Activated CD4-positive, alpha-beta memory T cell treated with anti-CD3 and anti-CD28 coated beads for 36 hours (primary cell): ENCODE measurements at regions not wholly inside any gene's neighbourhood (a gene's known extent, or its start where the extent isn't known, plus 50 kb on each side); places are given as distances from the start of the nearest gene placed in this dataset.

Experiments
- CTCF ChIA-PET: fragments of 350-600 bp; sonication (Branson Sonifier 250); formaldehyde crosslinking; loops from one replicate; lab custom pipeline; 2021; ENCODE audit warnings: antibody characterized with exemption, inconsistent platforms; lab: Charles Lee
- POLR2A ChIA-PET: fragments of 350-600 bp; sonication (Branson Sonifier 250); formaldehyde crosslinking; loops from one replicate; lab custom pipeline; 2021; ENCODE audit warnings: antibody characterized with exemption; lab: Charles Lee
- DNase-seq: peaks from one replicate; pipeline ENCODE4 v3.0.0-alpha.2; 2020
- H3K27ac Mint-ChIP-seq: one replicate; pipeline ENCODE4 v1.8.0; 2021; ENCODE audit warnings: mixed read lengths
- H3K27me3 Mint-ChIP-seq: one replicate; pipeline ENCODE4 v1.8.0; 2021; ENCODE audit warnings: mixed read lengths
- H3K36me3 Mint-ChIP-seq: one replicate; pipeline ENCODE4 v1.8.0; 2021; ENCODE audit warnings: mixed read lengths
- H3K4me1 Mint-ChIP-seq: one replicate; pipeline ENCODE4 v1.8.0; 2021; ENCODE audit warnings: low read depth, mixed read lengths
- H3K4me3 Mint-ChIP-seq: one replicate; pipeline ENCODE4 v1.8.0; 2021; ENCODE audit warnings: mild to moderate bottlenecking, mixed read lengths
- H3K9me3 Mint-ChIP-seq: one replicate; pipeline ENCODE4 v1.8.0; 2021; ENCODE audit warnings: mixed read lengths
- intact Hi-C: fragments of 100-400 bp; cut with micrococcal nuclease; formaldehyde crosslinking; loops from one replicate; pipeline ENCODE4 v1.15.1; 2023

DNA sequence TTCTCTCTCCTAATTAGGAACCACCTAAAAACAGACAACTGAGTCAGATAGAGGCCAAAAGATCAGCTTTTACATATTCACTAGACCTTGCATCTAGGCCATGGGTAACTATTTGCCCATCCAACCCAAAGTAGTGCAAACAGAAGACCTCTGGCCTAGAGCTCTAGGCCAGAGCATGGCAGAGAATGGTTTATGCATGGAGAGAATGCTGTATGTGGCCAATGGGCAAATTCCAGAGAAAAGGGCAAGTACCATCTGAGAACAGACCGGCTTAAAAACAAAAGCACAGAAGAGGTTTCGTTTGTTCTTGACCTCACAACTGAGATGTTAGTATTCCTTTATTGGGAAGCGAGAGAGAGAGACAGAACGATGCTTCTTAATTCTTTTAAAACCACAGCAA is 151.7 kb upstream of the RFX3 start:
- Mint-ChIP-seq H3K27ac (no peak overlapping the region), H3K36me3 (no peaks in the 10 kb centered on the region), H3K9me3 (no peaks in the 10 kb centered on the region), H3K4me1 (no peaks in the 10 kb centered on the region), H3K4me3 (no peak overlapping the region), H3K27me3 (no peaks in the 10 kb centered on the region)
- intact Hi-C loops: no loop called here
- DNase-seq: no peak
- ChIA-PET CTCF (no interaction called here), POLR2A (no interaction called here)

DNA sequence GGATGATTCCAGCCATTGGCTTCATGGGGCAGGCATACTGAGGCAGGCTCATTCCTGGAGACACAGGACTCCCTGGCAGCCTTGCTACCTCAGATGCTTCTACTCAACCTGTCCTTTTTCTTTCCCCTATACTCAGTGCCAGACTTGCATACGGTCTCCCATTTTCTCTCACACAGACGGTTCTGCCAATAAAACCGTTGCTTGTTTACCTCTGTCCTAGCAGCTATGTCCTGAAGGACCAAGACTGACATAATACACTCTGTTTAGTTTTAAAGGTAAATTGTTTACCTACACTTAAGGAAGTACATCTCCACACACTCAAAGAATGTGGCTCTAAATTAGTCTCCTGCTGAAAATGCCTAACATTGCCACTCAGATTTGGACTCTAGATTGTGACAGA is 151.0 kb upstream of the RFX3 start:
- DNase-seq: no peak
- Mint-ChIP-seq H3K36me3 (no peaks in the 10 kb centered on the region), H3K9me3 (no peaks in the 10 kb centered on the region), H3K4me1 (no peaks in the 10 kb centered on the region), H3K27me3 (no peaks in the 10 kb centered on the region), H3K27ac (no peak overlapping the region), H3K4me3 (no peak overlapping the region)
- POLR2A ChIA-PET: no interaction called here
- intact Hi-C loops: no loop called here
- CTCF ChIA-PET: no interaction called here

DNA sequence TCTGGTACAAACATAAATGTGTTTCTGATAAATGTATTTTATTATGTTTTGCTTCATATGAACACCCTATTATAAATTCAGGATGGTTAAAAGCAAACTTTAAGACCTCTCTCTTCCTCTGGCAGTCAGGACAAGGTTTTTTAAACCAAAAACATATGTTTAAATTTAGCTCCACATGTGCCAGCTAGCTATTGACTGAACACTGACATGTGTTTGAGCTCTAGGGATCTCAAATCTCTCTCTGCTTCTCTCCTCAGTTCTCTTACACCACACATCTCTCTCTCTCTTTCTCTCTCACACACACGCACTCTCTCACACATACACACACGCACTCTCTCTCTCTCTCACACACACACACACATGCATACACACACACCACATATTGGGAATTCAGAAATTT is 150.1 kb upstream of the RFX3 start:
- Mint-ChIP-seq H3K4me1 (no peaks in the 10 kb centered on the region), H3K27ac (no peak overlapping the region), H3K9me3 (no peaks in the 10 kb centered on the region), H3K27me3 (no peaks in the 10 kb centered on the region), H3K4me3 (no peak overlapping the region), H3K36me3 (no peaks in the 10 kb centered on the region)
- intact Hi-C loops: no loop called here
- no peak for DNase-seq
- CTCF ChIA-PET: no interaction called here
- POLR2A ChIA-PET: no interaction called here

DNA sequence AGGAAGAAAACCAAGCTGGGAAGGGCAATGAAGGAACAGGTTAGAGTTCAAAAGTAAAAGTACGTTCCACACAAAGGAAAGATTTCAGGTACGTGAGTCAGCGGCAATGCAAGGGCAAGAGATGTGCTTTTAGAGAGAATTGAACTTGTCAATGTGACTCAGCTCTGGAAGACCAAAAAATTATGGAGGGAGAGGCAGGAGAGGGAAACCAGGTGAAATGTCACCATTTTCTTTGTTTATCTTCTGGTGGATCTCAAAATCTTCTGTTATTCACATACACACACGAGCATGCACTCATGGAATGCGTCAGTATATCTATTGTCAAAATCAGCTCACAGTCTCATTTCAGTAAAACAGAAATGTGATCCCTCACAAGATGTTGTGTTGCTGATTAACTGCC is 148.8 kb upstream of the RFX3 start:
- CTCF ChIA-PET: no interaction called here
- DNase-seq: no peak
- H3K36me3 Mint-ChIP-seq: no peaks in the 10 kb centered on the region
- H3K4me3 Mint-ChIP-seq: no peak overlapping the region
- intact Hi-C loops: no loop called here
- POLR2A ChIA-PET: no interaction called here
- no peaks in the 10 kb centered on the region for H3K4me1 Mint-ChIP-seq
- H3K27me3 Mint-ChIP-seq: no peaks in the 10 kb centered on the region
- no peak overlapping the region for H3K27ac Mint-ChIP-seq
- no peaks in the 10 kb centered on the region for H3K9me3 Mint-ChIP-seq

DNA sequence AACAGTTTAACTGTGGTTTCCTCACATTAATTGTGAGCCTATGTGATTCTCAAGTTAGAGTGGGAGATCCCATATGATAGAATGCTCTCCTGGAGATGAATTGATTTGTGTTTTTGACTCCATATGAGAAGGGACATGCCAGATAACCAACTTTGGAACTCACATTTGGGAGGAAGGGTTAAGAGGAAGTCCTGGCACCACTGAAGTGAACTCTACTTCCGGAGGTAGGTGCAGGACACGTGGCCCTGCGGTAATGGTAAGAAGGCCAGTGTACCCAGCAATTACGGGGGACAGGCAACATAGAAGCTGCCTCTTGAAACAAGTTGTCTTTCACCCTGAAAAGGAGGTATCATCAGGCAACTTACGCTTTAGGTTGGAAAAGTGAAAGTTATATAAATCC is 146.6 kb upstream of the RFX3 start:
- Mint-ChIP-seq H3K4me3 (no peak overlapping the region), H3K36me3 (no peaks in the 10 kb centered on the region)

DNA sequence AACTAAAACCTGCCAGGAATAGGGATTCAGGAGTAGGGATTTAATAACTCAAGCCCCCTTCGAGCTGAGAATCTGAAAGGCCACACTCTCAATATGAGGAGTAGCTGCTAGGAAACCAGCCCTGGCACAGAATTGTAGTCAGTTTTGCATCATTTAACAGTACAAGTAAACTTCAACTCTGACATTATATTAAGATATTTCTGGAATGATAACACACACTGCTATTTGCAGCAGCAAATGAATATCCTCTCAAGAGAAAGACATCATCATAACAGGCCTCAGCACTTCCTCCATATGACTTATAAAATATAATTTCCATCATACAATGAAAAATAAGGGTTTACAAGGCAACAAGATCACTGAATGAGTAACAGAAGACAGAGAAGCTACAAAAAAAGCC is 138.2 kb upstream of the RFX3 start:
- H3K27ac Mint-ChIP-seq: no peak overlapping the region
- no peaks in the 10 kb centered on the region for H3K36me3 Mint-ChIP-seq
- H3K27me3 Mint-ChIP-seq: no peaks in the 10 kb centered on the region
- POLR2A ChIA-PET: no interaction called here
- no peak overlapping the region for H3K4me3 Mint-ChIP-seq
- H3K4me1 Mint-ChIP-seq: no peaks in the 10 kb centered on the region
- intact Hi-C loops: loop anchor here (10.0 kb wide), 1 partner anchor 419 kb away; no protein-coding TSS in a partner anchor
- no peak for DNase-seq
- CTCF ChIA-PET: no interaction called here
- H3K9me3 Mint-ChIP-seq: no peaks in the 10 kb centered on the region

More for the DNA sequence above, 146.6 kb upstream of the RFX3 start:
- DNase-seq: no peak
- H3K9me3 Mint-ChIP-seq: no peaks in the 10 kb centered on the region
- no peaks in the 10 kb centered on the region for H3K27me3 Mint-ChIP-seq
- ChIA-PET POLR2A (no interaction called here), CTCF (no interaction called here)
- no peaks in the 10 kb centered on the region for H3K4me1 Mint-ChIP-seq
- no peak overlapping the region for H3K27ac Mint-ChIP-seq
- intact Hi-C loops: no loop called here

DNA sequence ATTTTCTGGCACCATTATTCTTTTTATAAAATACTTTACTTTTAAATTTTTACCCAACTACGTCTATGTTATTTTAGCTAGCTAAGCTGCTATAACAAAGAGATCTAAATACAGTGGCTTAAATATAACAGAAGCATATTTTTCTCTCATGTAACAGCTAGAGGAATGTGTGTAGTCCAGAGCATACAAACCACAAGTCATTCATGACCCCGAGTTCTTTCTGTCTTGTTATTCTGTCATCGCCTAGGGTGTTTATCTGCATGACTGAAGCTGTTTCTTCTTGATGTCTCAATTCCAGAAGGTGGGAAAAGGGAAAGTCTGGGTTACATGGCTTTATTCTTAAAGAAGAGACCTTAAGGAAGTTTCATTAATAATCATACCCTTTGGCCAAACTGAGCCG is 136.9 kb upstream of the RFX3 start:
- CTCF ChIA-PET: no interaction called here
- H3K4me3 Mint-ChIP-seq: no peak overlapping the region
- H3K4me1 Mint-ChIP-seq: no peaks in the 10 kb centered on the region
- POLR2A ChIA-PET: interaction anchor here (0.5 kb wide), 1 partner anchor 907 kb away, joined by 5 read pairs; no protein-coding TSS in a partner anchor
- H3K36me3 Mint-ChIP-seq: no peaks in the 10 kb centered on the region
- no peak overlapping the region for H3K27ac Mint-ChIP-seq
- H3K27me3 Mint-ChIP-seq: no peaks in the 10 kb centered on the region
- H3K9me3 Mint-ChIP-seq: no peaks in the 10 kb centered on the region
- DNase-seq: no peak
- intact Hi-C loops: loop anchor here (10.0 kb wide), 1 partner anchor 418 kb away; no protein-coding TSS in a partner anchor

DNA sequence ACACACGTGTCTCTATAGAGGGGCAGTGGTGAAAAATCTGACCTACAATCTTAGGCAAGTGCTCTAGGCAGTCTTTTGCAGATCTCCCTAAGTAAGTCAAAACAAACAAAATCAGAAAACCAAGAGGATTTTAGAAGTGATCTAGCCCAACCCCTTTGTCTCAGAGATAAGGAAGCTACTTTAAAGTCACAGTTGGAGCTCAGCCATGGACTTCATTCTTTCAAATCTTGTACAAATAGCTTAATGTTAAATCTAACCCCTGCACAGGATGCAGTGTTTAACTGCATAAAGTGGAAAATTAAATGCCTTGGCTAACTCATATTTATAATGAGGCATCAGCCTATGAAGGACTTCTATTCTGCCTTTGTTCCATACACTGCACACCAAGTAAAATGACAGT is 135.1 kb upstream of the RFX3 start:
- H3K4me1 Mint-ChIP-seq: no peaks in the 10 kb centered on the region
- intact Hi-C loops: loop anchor here (10.0 kb wide), 1 partner anchor 416 kb away; no protein-coding TSS in a partner anchor
- no peak overlapping the region for H3K27ac Mint-ChIP-seq
- no peaks in the 10 kb centered on the region for H3K9me3 Mint-ChIP-seq
- DNase-seq: no peak
- no peak overlapping the region for H3K4me3 Mint-ChIP-seq
- ChIA-PET CTCF (no interaction called here), POLR2A (no interaction called here)
- H3K36me3 Mint-ChIP-seq: peaks cover 4% of the 10 kb centered on the region
- H3K27me3 Mint-ChIP-seq: no peaks in the 10 kb centered on the region

DNA sequence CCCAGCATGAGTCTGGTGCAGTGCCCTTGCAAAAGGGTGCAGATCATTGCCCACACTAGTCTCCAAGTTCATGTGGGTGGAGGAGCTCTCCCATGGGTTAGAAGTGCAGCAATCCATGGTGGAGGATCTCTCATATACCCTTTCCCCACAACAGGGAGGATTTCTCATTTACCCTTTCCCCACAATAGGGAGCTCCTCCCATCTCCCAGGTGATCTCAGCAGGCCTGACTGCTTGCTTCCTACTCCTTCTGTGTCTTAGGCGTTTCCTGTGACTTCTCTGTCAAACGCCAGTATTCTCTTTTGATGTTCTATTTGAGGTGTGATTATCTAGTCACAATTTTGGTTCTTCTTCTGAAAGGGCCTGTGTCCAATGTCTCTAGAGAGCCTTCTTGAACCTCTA is 133.8 kb upstream of the RFX3 start:
- intact Hi-C loops: loop anchor here (10.0 kb wide), 1 partner anchor 415 kb away; no protein-coding TSS in a partner anchor
- no peaks in the 10 kb centered on the region for H3K27me3 Mint-ChIP-seq
- H3K4me3 Mint-ChIP-seq: no peak overlapping the region
- no peaks in the 10 kb centered on the region for H3K4me1 Mint-ChIP-seq
- DNase-seq: no peak
- peaks cover 4% of the 10 kb centered on the region for H3K36me3 Mint-ChIP-seq
- H3K27ac Mint-ChIP-seq: no peak overlapping the region
- CTCF ChIA-PET: no interaction called here
- no peaks in the 10 kb centered on the region for H3K9me3 Mint-ChIP-seq
- POLR2A ChIA-PET: no interaction called here

DNA sequence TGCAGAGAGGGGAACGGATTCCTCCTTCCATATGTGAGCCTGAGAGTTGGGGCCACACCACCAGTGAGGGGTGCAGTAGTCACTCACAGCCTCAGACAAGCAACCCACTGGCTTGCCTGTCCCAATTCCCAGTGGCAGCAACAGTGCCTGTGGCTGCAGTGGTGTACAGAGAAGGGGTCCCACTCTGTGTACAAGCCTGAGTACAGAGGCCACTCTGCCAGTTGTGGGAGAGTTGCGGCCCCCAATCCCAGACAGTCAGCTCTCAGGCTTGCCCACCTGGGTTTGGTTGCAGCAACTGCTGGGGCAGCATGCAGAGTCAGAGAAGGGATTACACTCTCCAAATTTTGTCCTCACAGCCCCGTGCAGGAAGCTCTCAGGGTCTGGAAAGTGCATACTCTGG is 133.2 kb upstream of the RFX3 start:
- Mint-ChIP-seq H3K9me3 (no peaks in the 10 kb centered on the region), H3K27me3 (no peaks in the 10 kb centered on the region), H3K27ac (no peak overlapping the region), H3K36me3 (peaks cover 6% of the 10 kb centered on the region), H3K4me1 (no peaks in the 10 kb centered on the region), H3K4me3 (no peak overlapping the region)
- CTCF ChIA-PET: no interaction called here
- DNase-seq: no peak
- POLR2A ChIA-PET: no interaction called here
- intact Hi-C loops: no loop called here

DNA sequence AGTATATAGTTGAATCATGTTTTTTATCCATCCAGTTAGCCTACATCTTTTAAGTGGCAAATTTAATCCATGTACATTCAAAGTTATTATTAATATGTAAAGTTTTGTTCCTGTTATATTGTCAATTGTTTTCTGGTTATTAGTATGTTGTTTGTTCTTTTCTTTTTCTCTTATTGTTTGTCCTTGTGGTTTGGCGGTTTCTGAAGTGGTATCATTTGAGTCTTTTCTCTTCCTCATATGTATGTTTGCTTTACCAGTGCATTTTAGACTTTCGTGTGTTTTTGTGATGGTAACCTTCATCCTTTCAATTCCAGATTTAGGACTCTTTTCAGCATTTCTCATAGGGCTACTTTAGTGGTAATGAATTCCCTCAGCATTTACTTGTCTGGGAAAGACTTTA is 130.4 kb upstream of the RFX3 start:
- intact Hi-C loops: no loop called here

DNA sequence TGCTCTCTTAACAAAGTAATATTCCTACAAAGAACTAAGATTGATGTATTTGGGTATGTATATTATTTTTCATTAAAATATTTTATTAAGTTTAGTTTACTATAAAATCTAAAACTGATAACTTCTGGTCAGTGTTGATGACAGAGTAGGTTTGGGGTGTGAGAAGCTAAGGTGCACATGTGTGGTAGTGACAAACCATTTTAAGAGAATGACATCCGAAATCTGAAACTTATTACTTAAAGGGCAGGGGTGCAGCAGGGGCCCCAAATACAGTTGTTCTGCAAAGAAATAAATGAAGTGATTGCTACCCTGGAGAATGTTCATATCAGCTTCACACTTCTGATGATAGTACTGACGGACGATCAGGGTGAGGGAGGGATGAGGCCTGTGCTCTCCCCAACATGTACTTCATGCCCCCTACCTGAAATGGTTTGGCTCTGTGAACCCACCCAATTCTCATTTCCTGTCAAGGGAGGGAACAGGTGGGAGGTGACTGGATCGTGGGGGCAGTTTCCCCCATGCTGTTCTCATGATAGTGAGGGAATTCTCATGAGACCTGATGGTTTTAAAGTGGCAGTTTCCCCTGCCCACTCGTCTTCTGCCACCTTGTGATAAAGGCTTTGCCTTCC is 125.3 kb upstream of the RFX3 start:
- CTCF ChIA-PET: no interaction called here
- intact Hi-C loops: no loop called here

More for the DNA sequence above, 130.4 kb upstream of the RFX3 start:
- Mint-ChIP-seq H3K4me3 (no peak overlapping the region), H3K27ac (no peak overlapping the region), H3K9me3 (no peaks in the 10 kb centered on the region), H3K4me1 (no peaks in the 10 kb centered on the region), H3K36me3 (peaks cover 6% of the 10 kb centered on the region), H3K27me3 (no peaks in the 10 kb centered on the region)
- ChIA-PET POLR2A (no interaction called here), CTCF (no interaction called here)
- no peak for DNase-seq

DNA sequence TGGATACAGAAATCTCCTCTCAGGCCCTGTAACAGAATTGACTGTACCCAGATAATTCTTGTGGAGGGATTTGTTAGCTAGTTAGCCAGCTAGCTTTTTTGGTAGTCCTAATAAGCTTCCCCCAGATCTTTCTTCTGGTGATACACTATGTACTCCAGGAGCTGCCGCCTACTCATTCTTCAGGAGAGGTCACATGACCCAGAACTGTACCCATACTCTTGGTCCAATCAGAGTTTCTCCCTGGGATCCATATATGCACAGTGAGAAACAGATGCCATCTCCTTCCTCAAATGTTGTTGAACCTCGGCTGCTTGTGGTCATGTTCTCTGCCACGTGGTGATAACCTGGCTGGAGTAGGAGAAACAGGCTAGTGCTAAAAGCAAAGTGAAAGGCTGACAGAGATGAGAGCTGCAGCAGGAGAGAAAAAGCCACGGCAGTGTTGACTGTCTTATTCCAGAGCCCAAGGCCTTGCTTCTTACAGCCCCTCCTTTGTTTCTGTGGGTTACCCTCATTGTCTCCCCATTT is 123.0 kb upstream of the RFX3 start:
- POLR2A ChIA-PET: no interaction called here
- intact Hi-C loops: loop anchor here (5.0 kb wide), 1 partner anchor 181 kb away; no protein-coding TSS in a partner anchor

More for the DNA sequence above, 125.3 kb upstream of the RFX3 start:
- Mint-ChIP-seq H3K4me3 (no peak overlapping the region), H3K9me3 (no peaks in the 10 kb centered on the region), H3K27ac (no peak overlapping the region), H3K27me3 (no peaks in the 10 kb centered on the region), H3K36me3 (peaks cover 2% of the 10 kb centered on the region), H3K4me1 (no peaks in the 10 kb centered on the region)
- no peak for DNase-seq
- POLR2A ChIA-PET: no interaction called here

More for the DNA sequence above, 123.0 kb upstream of the RFX3 start:
- CTCF ChIA-PET: interaction anchor here (1.3 kb wide), 1 partner anchor 181 kb away, joined by 5 read pairs; no protein-coding TSS in a partner anchor
- Mint-ChIP-seq H3K36me3 (no peaks in the 10 kb centered on the region), H3K27me3 (no peaks in the 10 kb centered on the region), H3K4me3 (no peak overlapping the region), H3K9me3 (no peaks in the 10 kb centered on the region), H3K4me1 (no peaks in the 10 kb centered on the region), H3K27ac (no peak overlapping the region)
- DNase-seq: no peak
